ENCODE measurements at regions not wholly inside any gene's neighbourhood (a gene's known extent, or its start where the extent isn't known, plus 50 kb on each side); places are given as distances from the start of the nearest gene placed in this dataset.

DNA sequence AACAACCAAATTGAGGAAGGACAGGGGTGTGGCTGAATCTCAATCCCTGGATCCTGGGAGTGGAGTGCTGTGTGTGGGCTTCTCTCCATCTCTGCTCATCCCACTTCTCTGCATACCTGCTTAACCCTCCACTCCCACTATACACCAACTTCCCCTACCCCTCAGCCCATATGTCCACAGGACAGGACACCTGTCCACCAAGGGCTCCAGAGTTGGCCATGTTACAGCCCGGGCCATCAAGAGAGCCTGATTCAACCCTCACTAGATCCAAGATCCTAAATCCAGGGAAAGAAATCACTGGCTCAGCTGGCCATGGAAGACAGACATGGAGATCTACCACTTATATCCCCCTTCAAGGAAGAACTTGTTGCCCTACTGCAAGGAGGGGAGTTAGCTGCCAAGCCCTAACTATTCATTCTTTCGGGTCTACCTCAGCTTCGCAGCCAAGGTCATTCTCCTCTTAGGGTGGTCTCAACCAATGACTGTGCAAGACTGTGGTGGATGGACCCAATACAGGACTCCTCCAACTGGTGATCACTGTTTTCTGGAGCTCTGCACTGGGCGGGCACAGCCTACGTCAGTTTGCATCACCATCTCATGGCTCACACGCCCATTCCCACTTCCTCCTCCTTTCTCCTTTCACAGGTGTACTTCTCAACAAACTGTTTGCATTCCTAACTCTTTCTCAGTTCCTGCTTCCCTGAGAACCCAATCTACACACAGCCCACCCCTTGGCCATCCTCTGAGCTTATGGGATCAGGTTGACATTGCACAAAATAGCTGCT, 53.7 kb upstream of the ZBTB43 start:
- TF ChIP-seq, protein P1, sequence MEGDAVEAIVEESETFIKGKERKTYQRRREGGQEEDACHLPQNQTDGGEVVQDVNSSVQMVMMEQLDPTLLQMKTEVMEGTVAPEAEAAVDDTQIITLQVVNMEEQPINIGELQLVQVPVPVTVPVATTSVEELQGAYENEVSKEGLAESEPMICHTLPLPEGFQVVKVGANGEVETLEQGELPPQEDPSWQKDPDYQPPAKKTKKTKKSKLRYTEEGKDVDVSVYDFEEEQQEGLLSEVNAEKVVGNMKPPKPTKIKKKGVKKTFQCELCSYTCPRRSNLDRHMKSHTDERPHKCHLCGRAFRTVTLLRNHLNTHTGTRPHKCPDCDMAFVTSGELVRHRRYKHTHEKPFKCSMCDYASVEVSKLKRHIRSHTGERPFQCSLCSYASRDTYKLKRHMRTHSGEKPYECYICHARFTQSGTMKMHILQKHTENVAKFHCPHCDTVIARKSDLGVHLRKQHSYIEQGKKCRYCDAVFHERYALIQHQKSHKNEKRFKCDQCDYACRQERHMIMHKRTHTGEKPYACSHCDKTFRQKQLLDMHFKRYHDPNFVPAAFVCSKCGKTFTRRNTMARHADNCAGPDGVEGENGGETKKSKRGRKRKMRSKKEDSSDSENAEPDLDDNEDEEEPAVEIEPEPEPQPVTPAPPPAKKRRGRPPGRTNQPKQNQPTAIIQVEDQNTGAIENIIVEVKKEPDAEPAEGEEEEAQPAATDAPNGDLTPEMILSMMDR (IDR thresholded peaks at IDR 0.05): no peak
- no peak for TF ChIP-seq POLR2AphosphoS5 (IDR thresholded peaks at IDR 0.05; ENCODE audit: low read depth, low read length)

Data from Panc1 (cell line).